Urinary bladder (tissue), 3 donors: ENCODE measurements at regions not wholly inside any gene's neighbourhood (a gene's known extent, or its start where the extent isn't known, plus 50 kb on each side); places are given as distances from the start of the nearest gene placed in this dataset.
"Not testable (repeated sequence)": the region's sequence is repeated elsewhere in the genome, so short reads cannot be mapped to it uniquely, and the experiment has no call there.

Experiments used
- DNase-seq: peaks from one replicate; pipeline ENCODE4 v3.0.0-alpha.2; 2015; ENCODE audit errors: extremely low spot score
- H3K27ac ChIP-seq: one replicate; pipeline ENCODE4 v1.5.1; 2013; ENCODE audit warnings: low read depth, mild to moderate bottlenecking, moderate library complexity
- H3K36me3 ChIP-seq: one replicate; pipeline ENCODE4 v1.6.1; 2013; ENCODE audit warnings: mild to moderate bottlenecking, moderate library complexity; ENCODE audit not compliant: insufficient read depth
- H3K4me1 ChIP-seq: one replicate; pipeline ENCODE4 v1.6.1; 2013; ENCODE audit warnings: mild to moderate bottlenecking, moderate library complexity; ENCODE audit not compliant: insufficient read depth
- H3K4me3 ChIP-seq: one replicate; pipeline ENCODE4 v1.5.1; 2013; ENCODE audit warnings: low read depth, low read length
- WGBS: extraction: QIAGEN DNeasy Blood & Tissue Kit; methylation state at CpG from one replicate; pipeline ENCODE4 v1.1.7; 2013; 5-methylcytosine and 5-hydroxymethylcytosine counted together
- donor health status: healthy with polysubstance abuse.
- donor health status: healthy.

DNA sequence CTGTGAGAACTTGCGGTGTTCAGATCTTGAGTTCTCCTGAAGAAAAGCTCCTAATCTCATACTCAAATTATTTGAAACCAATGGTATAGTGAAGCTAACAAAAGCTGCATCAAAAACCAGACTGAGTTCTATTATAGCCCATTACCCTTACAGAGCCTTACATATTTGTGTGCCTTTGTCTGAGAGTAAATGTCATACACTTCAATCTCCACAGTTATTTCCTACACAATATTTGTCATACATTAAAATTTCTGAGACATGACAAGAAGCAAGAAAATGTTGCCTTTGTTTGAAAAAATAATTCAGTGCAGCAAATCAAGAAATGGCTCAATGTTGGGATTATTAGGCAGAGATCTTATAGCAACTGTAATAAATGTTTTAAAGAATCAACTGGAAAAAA is 776.1 kb upstream of the MBL2 start:
- no peak overlapping the region for H3K27ac ChIP-seq
- no peaks in the 10 kb centered on the region for H3K36me3 ChIP-seq
- H3K4me3 ChIP-seq: no peak overlapping the region
- DNase-seq: no peak
- 93% methylated on average over 1 of the region's 1 CpG for WGBS
- H3K4me1 ChIP-seq: no peaks in the 10 kb centered on the region

DNA sequence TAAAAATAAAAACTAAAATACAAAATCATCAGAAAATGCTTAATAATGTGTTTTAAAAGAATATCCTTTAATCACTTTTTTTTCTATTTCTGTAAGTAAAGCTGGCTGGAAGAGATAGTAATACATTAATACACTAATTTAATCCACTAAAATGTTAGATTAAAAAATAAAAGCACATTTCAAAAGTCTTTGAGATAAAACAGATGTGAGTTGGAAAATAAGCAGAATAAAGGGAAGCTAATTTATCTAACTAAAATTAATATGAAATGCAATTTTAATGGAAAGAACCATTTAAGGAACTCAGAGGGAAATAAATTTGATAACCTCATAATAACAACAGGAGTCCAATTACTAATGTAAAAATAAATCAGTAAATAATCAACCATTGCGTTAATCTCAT is 774.8 kb upstream of the MBL2 start:
- WGBS: 96% methylated on average over 1 of the region's 1 CpG

DNA sequence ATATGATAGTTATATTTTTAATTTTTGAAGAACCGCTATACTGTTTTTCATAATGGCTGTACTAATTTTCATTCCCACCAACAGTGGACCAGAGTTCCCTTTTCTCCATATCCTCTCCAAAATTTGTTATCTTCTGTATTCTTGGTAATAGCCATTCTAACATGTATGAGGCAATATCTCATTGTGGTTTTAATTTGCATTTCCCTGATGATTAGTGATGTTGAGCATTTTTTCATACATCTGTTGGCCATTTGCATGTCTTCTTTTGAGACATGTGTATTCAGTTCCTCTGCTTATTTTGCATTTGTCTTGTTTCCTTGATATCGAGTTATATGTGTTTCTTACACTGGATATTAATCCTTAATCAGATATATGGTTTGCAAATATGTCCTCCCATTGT is 770.8 kb upstream of the MBL2 start:
- Histone ChIP-seq H3K27ac (no peak overlapping the region), H3K4me3 (no peak overlapping the region), H3K36me3 (no peaks in the 10 kb centered on the region), H3K4me1 (no peaks in the 10 kb centered on the region)
- 96% methylated on average over 2 of the region's 2 CpGs for WGBS
- DNase-seq: no peak

More for the DNA sequence above, 774.8 kb upstream of the MBL2 start:
- H3K36me3 ChIP-seq: no peaks in the 10 kb centered on the region
- H3K27ac ChIP-seq: no peak overlapping the region
- H3K4me3 ChIP-seq: no peak overlapping the region
- DNase-seq: no peak
- no peaks in the 10 kb centered on the region for H3K4me1 ChIP-seq

DNA sequence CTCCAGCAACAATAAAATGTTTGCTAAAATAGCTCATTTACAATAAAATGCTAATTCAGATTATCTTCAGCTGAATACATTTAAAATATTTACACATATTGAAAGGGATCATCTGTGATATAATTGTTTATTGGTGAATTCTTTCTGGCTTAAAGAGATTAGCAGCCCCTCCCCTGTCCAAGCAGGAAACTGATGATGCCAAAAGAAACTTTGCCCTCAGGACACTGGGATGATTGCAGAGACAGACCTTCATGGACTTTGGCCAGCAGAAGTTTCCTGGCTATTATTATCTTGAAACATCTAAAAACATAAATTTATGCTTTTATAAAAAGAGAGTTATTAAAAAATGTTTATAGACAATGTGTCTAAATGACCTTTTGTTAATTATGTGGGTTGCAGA is 764.9 kb upstream of the MBL2 start:
- Histone ChIP-seq H3K36me3 (no peaks in the 10 kb centered on the region), H3K4me1 (no peaks in the 10 kb centered on the region), H3K4me3 (no peak overlapping the region), H3K27ac (no peak overlapping the region)
- no peak for DNase-seq

DNA sequence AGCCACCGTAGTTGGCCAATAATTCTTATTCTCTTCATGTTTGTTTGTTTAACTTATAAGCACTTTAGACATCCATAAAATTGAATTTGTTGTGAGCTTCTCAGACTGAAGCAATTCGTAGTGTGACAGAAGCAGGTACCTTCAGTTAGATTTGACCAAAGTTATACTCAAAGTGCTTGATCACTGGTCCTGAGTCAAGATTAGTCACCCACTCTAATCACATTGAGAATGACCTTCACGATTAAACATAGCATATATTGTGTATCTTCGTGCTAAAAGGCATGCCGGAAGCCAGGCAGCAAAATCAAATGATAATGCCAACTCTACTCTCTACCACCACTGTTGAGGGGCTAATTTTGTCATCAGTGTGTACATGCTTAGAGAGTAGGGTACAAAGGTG is 763.7 kb upstream of the MBL2 start:
- 71% methylated on average over 5 of the region's 5 CpGs for WGBS
- no peaks in the 10 kb centered on the region for H3K4me1 ChIP-seq
- no peaks in the 10 kb centered on the region for H3K36me3 ChIP-seq
- H3K4me3 ChIP-seq: no peak overlapping the region
- no peak overlapping the region for H3K27ac ChIP-seq
- DNase-seq: no peak

DNA sequence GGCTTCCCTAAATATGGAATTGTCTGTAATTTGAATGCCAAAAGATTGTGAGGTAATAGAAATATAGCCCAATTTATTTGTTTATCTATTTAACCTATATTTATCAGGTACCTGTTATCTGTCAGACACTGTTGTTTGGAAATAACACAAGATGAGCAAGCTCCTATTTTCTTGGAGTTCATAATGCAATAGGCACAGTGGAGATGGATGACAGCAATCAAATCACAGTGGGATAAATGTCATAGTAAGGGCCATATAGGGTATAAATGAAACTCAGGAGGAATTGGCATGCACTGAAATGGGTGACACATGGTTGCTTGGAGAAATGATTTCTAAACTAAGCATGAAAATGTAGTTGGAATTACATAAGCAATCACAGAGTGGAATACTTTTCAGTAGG is 761.8 kb upstream of the MBL2 start:
- no peaks in the 10 kb centered on the region for H3K4me1 ChIP-seq
- no peak overlapping the region for H3K4me3 ChIP-seq
- no peaks in the 10 kb centered on the region for H3K36me3 ChIP-seq
- H3K27ac ChIP-seq: no peak overlapping the region
- no peak for DNase-seq

DNA sequence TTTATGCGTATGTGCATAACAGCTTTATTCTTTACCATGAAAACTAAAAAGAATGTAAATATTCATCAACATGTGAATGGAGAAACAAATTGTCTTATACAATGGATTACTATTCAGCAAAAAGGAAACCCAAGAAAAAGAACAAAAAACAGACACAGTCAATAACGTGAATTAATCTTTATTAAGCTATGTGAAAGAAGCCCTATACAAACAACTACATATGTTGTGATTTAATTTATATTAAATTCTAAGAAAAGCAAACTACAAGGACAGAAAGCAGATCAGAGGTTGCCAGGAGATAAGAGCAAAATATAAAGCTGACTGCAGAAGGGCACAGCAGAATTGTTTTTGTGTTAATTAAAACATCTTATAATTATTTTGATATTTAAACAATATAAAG is 756.4 kb upstream of the MBL2 start:
- no peak for DNase-seq
- no peaks in the 10 kb centered on the region for H3K36me3 ChIP-seq
- 57% methylated on average over 2 of the region's 2 CpGs for WGBS
- no peaks in the 10 kb centered on the region for H3K4me1 ChIP-seq
- no peak overlapping the region for H3K4me3 ChIP-seq
- H3K27ac ChIP-seq: no peak overlapping the region

DNA sequence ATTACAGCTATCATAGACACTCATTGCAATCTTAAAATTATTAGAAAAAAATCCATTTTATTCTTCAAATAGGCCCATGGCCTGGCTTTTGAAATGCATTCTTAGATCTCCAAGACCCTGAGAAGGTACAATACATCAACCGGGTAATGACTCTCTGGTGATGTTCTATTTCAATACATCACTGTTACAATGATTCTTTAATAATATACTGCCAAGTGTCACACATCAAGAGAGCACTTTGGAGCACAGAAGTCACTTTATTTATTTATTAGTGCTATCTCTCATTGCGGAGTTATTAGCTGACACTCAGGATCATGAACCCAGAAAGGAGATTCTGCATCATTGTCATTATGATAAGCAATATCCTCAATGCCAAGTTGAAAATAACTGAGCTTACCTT is 748.5 kb upstream of the MBL2 start:
- H3K4me1 ChIP-seq: no peaks in the 10 kb centered on the region
- no peak for DNase-seq
- WGBS: 91% methylated on average over 2 of the region's 2 CpGs
- H3K4me3 ChIP-seq: no peak overlapping the region
- no peak overlapping the region for H3K27ac ChIP-seq
- no peaks in the 10 kb centered on the region for H3K36me3 ChIP-seq

DNA sequence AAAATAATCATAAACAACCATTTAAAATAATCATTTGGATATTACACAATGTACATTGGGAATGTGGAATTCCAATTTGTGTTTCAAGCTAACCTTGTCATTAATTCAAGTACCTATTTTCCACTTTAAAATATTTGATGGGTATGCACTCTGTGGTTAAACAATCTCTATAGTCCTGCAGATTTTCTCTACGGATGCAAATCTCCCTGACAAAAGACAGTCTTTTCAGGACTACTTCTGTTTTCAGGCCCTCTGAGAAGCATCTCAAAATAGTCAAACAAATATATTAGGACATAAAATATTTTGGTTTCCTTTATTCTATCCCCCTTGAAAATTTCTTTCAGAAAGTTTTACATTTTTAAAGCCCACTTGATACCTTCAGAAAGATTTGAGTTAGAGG is 735.6 kb upstream of the MBL2 start:
- 61% methylated on average over 1 of the region's 1 CpG for WGBS
- DNase-seq: no peak
- Histone ChIP-seq H3K4me1 (no peaks in the 10 kb centered on the region), H3K27ac (no peak overlapping the region), H3K4me3 (no peak overlapping the region), H3K36me3 (no peaks in the 10 kb centered on the region)

DNA sequence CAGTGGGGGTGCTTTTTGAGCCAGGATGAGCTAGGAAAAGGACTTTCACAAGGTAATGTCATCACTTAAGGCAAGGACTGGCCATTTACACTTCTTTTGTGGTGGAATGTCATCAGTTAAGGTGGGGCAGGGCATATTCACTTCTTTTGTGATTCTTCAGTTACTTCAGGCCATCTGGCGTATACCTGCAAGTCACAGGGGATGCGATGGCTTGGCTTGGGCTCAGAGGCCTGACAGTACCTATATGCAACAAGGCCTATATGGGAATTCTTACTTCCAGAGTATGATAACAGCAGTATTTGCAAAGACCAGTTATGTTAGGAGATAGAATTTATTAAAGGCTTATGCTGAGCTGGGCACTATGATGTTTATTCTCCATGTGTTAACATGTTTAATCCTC is 731.9 kb upstream of the MBL2 start:
- not testable (repeated sequence) for DNase-seq, H3K36me3 ChIP-seq, H3K4me1 ChIP-seq, H3K4me3 ChIP-seq, H3K27ac ChIP-seq
- WGBS: 92% methylated on average over 2 of the region's 2 CpGs

DNA sequence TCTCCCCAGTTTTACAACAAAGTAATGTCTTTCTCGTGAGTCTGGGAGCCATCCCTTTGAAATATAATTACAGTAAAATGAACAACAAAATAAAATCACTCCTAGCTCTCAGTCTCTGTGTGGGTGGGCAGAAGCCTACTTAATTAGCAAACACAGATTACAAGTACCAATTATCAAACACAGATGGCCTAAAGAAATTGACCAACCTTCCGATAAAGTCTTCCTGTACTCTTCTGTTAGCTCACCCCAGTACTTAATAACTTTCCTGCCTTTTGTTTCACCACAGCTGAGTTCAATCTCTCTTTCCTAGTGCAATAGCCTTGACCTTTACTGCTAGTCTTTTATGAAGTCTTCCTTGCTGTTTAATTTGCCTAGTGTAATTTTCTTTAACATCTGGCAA is 719.2 kb upstream of the MBL2 start:
- Histone ChIP-seq H3K4me1 (no peaks in the 10 kb centered on the region), H3K4me3 (no peak overlapping the region), H3K27ac (no peak overlapping the region), H3K36me3 (no peaks in the 10 kb centered on the region)
- 75% methylated on average over 2 of the region's 2 CpGs for WGBS
- DNase-seq: no peak

DNA sequence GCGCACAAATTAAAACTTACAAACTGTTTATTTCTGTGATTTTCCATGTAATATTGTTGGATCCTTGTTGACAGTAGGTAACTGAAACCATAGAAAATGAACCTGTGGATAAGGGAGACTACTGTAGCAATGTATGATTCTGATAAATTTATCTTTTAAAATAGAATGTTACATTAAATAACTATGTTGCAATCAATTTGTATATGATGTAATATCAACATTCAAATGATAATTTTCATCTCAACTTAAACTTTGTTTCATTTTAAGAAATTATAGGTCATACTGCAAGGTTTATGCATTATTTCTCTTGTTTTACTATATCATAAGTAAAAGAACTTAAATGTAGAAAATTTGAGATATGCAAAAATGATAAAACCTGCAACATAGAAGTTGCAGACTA is 718.0 kb upstream of the MBL2 start:
- H3K4me1 ChIP-seq: no peaks in the 10 kb centered on the region
- H3K36me3 ChIP-seq: no peaks in the 10 kb centered on the region
- WGBS: 85% methylated on average over 1 of the region's 1 CpG
- no peak overlapping the region for H3K4me3 ChIP-seq
- no peak overlapping the region for H3K27ac ChIP-seq
- no peak for DNase-seq

DNA sequence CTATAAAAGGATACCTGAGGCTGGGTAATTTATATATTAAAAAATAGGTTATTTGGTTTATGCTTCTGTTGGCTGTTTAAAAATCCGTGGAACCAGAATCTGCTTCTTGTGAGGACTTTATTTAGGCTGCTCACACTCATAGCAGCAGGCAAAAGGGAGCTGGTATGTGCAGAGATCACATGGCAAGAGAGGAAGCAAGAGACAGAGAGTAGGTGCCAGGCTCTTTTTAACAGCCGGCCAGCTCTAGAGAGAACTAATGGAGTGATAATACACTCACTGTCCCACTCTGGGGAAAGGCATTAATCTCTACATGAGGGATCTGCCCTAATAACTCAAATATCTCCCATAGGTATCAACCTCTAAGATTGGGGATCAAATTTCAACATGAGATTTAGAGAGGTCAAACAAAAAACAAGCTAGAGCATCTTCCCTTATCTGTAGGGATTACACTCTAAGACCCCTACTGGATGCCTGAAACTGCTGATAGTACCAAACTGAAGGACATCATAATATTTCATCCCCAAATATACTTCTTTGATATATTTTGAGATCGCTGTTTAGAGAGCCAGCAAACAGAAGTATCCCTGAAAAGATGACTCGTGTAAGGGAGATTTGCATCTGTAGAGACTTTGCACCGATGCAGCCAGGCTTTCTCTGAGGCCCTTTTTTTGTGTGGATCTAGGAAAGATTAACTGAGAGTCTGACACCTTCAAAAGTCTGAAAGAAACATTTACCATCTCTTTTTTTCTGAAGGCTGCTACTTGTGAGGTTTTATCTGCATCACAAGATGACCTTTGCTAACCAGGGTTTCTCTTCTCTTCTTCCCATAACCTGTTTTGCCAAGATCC is 717.0 kb upstream of the MBL2 start:
- Histone ChIP-seq H3K4me3 (no peak overlapping the region), H3K4me1 (no peaks in the 10 kb centered on the region), H3K27ac (no peak overlapping the region), H3K36me3 (no peaks in the 10 kb centered on the region)
- no peak for DNase-seq
- WGBS: 36% methylated on average over 5 of the region's 5 CpGs

DNA sequence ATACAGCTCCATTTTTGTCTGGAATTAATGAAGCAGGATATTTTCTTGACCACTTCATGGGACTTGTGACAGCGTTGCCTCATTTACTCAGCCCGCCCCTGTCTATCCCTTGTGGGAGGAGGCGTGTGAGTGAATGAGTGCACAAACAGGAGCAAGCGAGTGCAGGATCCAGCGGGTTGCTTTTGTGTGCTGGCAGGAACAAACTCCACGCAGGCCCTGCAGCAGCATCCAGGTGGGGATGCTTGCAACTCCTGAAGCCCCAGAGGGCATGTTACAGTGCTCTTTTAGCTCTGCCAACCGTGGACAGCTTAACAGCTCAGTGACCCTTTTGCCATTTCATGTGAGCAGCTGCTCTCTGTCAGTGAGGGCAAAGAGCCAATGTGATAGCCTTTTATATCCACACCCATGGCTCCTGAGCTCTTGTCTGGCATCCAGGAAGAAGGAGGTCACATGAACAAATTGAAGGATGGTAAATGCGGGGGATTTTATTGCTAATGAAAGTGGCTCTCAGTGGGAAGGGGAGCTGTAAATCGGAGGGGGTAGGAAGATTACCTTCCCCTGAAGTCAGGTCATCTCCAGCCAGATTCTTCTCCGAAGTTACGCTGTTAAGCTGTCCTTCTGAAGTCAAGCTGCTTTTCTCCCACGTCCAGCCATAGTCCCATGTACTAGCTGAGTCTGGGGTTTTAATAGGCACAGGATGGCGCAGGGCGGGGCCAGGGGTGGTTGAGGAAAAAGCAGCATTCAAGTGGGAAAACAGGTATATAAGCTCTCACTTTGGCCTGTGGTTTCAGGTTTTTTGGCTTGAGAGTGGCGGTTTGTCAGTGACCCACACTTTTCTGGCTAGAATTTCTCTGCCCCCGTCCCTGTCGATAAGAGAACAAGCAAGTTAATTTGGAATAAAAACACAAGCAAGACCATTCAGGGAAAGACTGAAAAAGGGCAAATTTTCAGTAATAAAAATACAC is 714.7 kb upstream of the MBL2 start:
- Histone ChIP-seq H3K4me1 (no peaks in the 10 kb centered on the region), H3K36me3 (no peaks in the 10 kb centered on the region), H3K4me3 (no peak overlapping the region), H3K27ac (no peak overlapping the region)
- DNase-seq: no peak
- 82% methylated on average over 17 of the region's 17 CpGs for WGBS
